ENCODE measurements at regions not wholly inside any gene's neighbourhood (a gene's known extent, or its start where the extent isn't known, plus 50 kb on each side); places are given as distances from the start of the nearest gene placed in this dataset.
A peak's percentile ranks its signal among the peaks of the same experiment; 100 is the strongest.

DNA sequence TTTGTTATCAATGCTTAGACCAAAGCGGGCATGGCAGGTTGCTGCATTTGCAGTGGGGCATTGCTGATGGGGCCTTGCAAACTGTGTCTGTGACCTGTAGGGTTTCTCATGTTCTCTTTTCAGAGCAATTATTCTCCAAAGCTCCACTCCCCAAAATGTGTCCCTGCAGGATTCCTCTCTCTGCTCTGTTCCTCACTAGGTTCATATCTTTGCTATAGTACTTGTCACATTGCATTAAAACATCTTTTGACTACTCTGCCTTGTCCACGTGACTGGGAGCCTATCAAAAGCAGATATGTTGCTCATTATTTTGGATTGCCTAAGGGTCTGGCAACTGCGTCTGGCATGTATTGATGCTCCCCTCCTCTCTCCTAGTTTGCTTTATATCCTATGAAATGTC, 177.7 kb upstream of the MID1 start:
- no peaks in the 10 kb centered on the region for H3K27me3 ChIP-seq (ENCODE audit: control insufficient read depth in 1 of 2, insufficient read depth in 2 of 2, low read length in 2 of 2)
- TF ChIP-seq, protein P1, sequence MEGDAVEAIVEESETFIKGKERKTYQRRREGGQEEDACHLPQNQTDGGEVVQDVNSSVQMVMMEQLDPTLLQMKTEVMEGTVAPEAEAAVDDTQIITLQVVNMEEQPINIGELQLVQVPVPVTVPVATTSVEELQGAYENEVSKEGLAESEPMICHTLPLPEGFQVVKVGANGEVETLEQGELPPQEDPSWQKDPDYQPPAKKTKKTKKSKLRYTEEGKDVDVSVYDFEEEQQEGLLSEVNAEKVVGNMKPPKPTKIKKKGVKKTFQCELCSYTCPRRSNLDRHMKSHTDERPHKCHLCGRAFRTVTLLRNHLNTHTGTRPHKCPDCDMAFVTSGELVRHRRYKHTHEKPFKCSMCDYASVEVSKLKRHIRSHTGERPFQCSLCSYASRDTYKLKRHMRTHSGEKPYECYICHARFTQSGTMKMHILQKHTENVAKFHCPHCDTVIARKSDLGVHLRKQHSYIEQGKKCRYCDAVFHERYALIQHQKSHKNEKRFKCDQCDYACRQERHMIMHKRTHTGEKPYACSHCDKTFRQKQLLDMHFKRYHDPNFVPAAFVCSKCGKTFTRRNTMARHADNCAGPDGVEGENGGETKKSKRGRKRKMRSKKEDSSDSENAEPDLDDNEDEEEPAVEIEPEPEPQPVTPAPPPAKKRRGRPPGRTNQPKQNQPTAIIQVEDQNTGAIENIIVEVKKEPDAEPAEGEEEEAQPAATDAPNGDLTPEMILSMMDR (IDR thresholded peaks at IDR 0.05), result no peak
- intact Hi-C loops (cut with DNase I, micrococcal nuclease), result no loop called here
- Mint-ChIP-seq H3K27me3 (no peaks in the 10 kb centered on the region), H3K4me1 (ENCODE audit: low read depth) (no peaks in the 10 kb centered on the region), H3K4me3 (no peak overlapping the region), H3K9me3 (no peaks in the 10 kb centered on the region), H3K36me3 (ENCODE audit: low read depth) (no peaks in the 10 kb centered on the region), H3K27ac (no peak overlapping the region)
- ATAC-seq (ENCODE audit: poor library complexity) (no peak), DNase-seq (no peak)
- H3K27ac ChIP-seq (ENCODE audit: low read depth in 1 of 2, low read length in 2 of 2), result no peak overlapping the region
- H3K9me3 ChIP-seq (ENCODE audit: control insufficient read depth in 1 of 2, insufficient read depth in 1 of 2, low read length in 2 of 2), result no peaks in the 10 kb centered on the region
- H3K4me1 ChIP-seq (ENCODE audit: insufficient read depth, low read length), result no peaks in the 10 kb centered on the region
- H3K4me3 ChIP-seq (ENCODE audit: low read length), result no peak overlapping the region
- H3K36me3 ChIP-seq (ENCODE audit: insufficient read depth, low read length), result no peaks in the 10 kb centered on the region
- POLR2A ChIA-PET, result no interaction called here
- CTCF ChIA-PET, result no interaction called here

DNA sequence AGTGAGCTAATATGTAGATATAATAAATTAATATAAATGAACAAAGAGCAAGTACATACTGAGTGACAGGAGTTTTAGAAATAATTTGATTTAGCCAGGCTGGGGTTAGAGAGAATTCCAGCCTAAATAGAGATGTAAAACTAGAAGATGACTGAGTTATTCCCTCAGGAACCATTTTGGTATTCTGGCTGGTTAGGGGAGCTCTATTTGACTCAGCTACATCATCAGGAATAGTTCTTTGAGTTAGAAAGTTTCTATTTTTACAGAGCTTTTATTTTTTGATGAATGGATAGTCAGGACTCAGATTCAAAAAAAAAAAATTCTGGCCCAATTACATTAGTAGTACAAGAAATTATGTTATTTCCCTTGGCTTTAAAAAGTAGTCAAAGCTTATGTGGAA, 180.4 kb upstream of the MID1 start:
- Histone ChIP-seq H3K27me3 (ENCODE audit: control insufficient read depth in 1 of 2, insufficient read depth in 2 of 2, low read length in 2 of 2) (no peaks in the 10 kb centered on the region), H3K4me1 (ENCODE audit: insufficient read depth, low read length) (no peaks in the 10 kb centered on the region), H3K4me3 (ENCODE audit: low read length) (no peak overlapping the region), H3K36me3 (ENCODE audit: insufficient read depth, low read length) (no peaks in the 10 kb centered on the region), H3K27ac (ENCODE audit: low read depth in 1 of 2, low read length in 2 of 2) (no peak overlapping the region), H3K9me3 (ENCODE audit: control insufficient read depth in 1 of 2, insufficient read depth in 1 of 2, low read length in 2 of 2) (no peaks in the 10 kb centered on the region)
- POLR2A ChIA-PET, result no interaction called here
- TF ChIP-seq, protein P1 (IDR thresholded peaks at IDR 0.05), result no peak
- no peaks in the 10 kb centered on the region for H3K27me3 Mint-ChIP-seq
- CTCF ChIA-PET, result no interaction called here
- H3K9me3 Mint-ChIP-seq, result no peaks in the 10 kb centered on the region
- no peak for DNase-seq
- no peaks in the 10 kb centered on the region for H3K36me3 Mint-ChIP-seq (ENCODE audit: low read depth)
- ATAC-seq (ENCODE audit: poor library complexity), result no peak
- H3K4me3 Mint-ChIP-seq, result no peak overlapping the region
- intact Hi-C loops (cut with DNase I, micrococcal nuclease), result no loop called here
- H3K27ac Mint-ChIP-seq, result no peak overlapping the region
- H3K4me1 Mint-ChIP-seq (ENCODE audit: low read depth), result no peaks in the 10 kb centered on the region

DNA sequence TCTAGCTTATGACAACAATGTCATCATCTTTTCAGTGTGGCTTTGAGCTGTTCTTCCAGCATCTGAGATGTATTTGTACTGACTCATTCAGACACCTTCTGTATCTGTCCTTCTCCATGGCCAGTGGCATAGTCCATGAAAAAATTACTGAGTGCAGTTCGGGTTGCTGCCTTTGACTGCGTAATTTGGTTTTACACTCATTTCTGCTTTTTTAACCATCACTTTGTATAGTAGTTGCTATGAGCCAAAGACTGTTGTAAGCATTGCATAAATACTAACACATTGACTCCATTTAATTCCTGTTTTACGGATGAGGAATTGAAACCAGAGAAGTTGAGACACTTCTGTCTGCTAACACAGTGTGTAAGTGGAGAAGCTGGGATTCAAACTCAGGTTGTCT, 190.7 kb upstream of the MID1 start:
- no peaks in the 10 kb centered on the region for H3K27me3 ChIP-seq (ENCODE audit: control insufficient read depth in 1 of 2, insufficient read depth in 2 of 2, low read length in 2 of 2)
- H3K4me3 Mint-ChIP-seq, result no peak overlapping the region
- no peaks in the 10 kb centered on the region for H3K4me1 ChIP-seq (ENCODE audit: insufficient read depth, low read length)
- H3K9me3 ChIP-seq (ENCODE audit: control insufficient read depth in 1 of 2, insufficient read depth in 1 of 2, low read length in 2 of 2), result no peaks in the 10 kb centered on the region
- H3K36me3 ChIP-seq (ENCODE audit: insufficient read depth, low read length), result no peaks in the 10 kb centered on the region
- H3K9me3 Mint-ChIP-seq, result no peaks in the 10 kb centered on the region
- TF ChIP-seq, protein P1 (IDR thresholded peaks at IDR 0.05), result no peak
- H3K4me1 Mint-ChIP-seq (ENCODE audit: low read depth), result no peaks in the 10 kb centered on the region
- H3K27ac ChIP-seq (ENCODE audit: low read depth in 1 of 2, low read length in 2 of 2), result no peak overlapping the region
- POLR2A ChIA-PET, result no interaction called here
- DNase-seq, result peak in 2 of 14 experiments; percentile 1 to 5
- CTCF ChIA-PET, result no interaction called here
- H3K36me3 Mint-ChIP-seq (ENCODE audit: low read depth), result no peaks in the 10 kb centered on the region
- H3K27me3 Mint-ChIP-seq, result no peaks in the 10 kb centered on the region
- no peak for ATAC-seq (ENCODE audit: poor library complexity)
- no peak overlapping the region for H3K27ac Mint-ChIP-seq
- intact Hi-C loops (cut with DNase I, micrococcal nuclease), result no loop called here
- no peak overlapping the region for H3K4me3 ChIP-seq (ENCODE audit: low read length)

Measured in CD4-positive, alpha-beta T cell (primary cell).